Astrocyte of the spinal cord (primary cell): ENCODE measurements at regions not wholly inside any gene's neighbourhood (a gene's known extent, or its start where the extent isn't known, plus 50 kb on each side); places are given as distances from the start of the nearest gene placed in this dataset.

Source experiments
- DNase-seq: peaks from one replicate; pipeline ENCODE4 v3.0.0; 2011; ENCODE audit warnings: low read depth, low spot score
- H3K4me3 ChIP-seq: 2 replicates; pipeline ENCODE4 v1.5.1; 2011; ENCODE audit warnings: low read depth, mild to moderate bottlenecking, low read length, moderate library complexity
- CTCF ChIP-seq: IDR thresholded peaks from 2 replicates; pipeline ENCODE4 v1.5.1; 2012; ENCODE audit warnings: low read depth, mild to moderate bottlenecking, low read length, inconsistent platforms
- in situ Hi-C: cut with HindIII; loops from 2 replicates; pipeline ENCODE4 v1.10.0; 2017; ENCODE audit warnings: low sequenced_read_pairs

GRCh38 chr15:97141360-97141759 is 810.9 kb downstream of the NR2F2 start:
- TF ChIP-seq CTCF = no peak
- DNase-seq = no peak
- no peak overlapping the region for H3K4me3 ChIP-seq
- in situ Hi-C loops = no loop called here

- H3K4me3 ChIP-seq = no peak overlapping the region
- no peak for DNase-seq
- no peak for TF ChIP-seq CTCF
- in situ Hi-C loops = no loop called here
These were observed 811.4 kb downstream of the NR2F2 start for GRCh38 chr15:97141871-97142270.

- TF ChIP-seq CTCF = no peak
- no peak overlapping the region for H3K4me3 ChIP-seq
- in situ Hi-C loops = no loop called here
- no peak for DNase-seq
These were observed 813.3 kb downstream of the NR2F2 start for GRCh38 chr15:97143592-97144376.

- DNase-seq = no peak
- no peak for TF ChIP-seq CTCF
- in situ Hi-C loops = no loop called here
- no peak overlapping the region for H3K4me3 ChIP-seq
These were observed 813.8 kb downstream of the NR2F2 start for GRCh38 chr15:97144377-97144711.

- H3K4me3 ChIP-seq = no peak overlapping the region
- TF ChIP-seq CTCF = no peak
- in situ Hi-C loops = no loop called here
- DNase-seq = no peak
These were observed 813.3 kb upstream of the ARRDC4 start for GRCh38 chr15:97146929-97147870.

GRCh38 chr15:97153356-97153965 is 807.0 kb upstream of the ARRDC4 start:
- no peak for TF ChIP-seq CTCF
- in situ Hi-C loops = no loop called here
- no peak overlapping the region for H3K4me3 ChIP-seq
- no peak for DNase-seq
